ENCODE measurements at regions not wholly inside any gene's neighbourhood (a gene's known extent, or its start where the extent isn't known, plus 50 kb on each side); places are given as distances from the start of the nearest gene placed in this dataset.

DNA sequence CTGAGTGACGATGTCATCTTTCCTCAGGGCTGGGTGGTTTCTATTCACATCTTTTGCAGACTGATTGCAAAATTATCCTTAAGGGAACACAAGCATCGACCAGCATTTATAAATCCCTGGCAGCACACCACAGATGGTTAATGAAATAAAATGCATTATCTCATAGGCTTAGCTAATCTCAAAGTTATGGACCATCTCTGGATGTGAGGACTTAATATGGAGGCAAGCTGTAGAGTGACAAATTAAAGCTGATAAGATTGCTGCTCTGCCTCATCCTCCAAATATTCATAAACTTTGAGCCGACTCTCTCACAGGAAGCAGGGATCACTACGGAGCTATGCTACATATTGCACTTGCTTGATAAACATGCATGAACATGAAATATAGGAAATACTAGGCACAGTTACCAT, 663.2 kb upstream of the RGMB start:
- Histone ChIP-seq H3K27me3 (ENCODE audit: control insufficient read depth, insufficient read depth, low read length) (no peaks in the 10 kb centered on the region), H3K9me3 (ENCODE audit: control insufficient read depth, insufficient read depth, low read length) (no peaks in the 10 kb centered on the region; the same call in 1 of the 2 replicates), H3K27ac (ENCODE audit: low read length) (no peak overlapping the region), H3K4me1 (ENCODE audit: control insufficient read depth, insufficient read depth, low read length) (no peaks in the 10 kb centered on the region), H3K36me3 (ENCODE audit: control insufficient read depth, insufficient read depth, low read length) (no peaks in the 10 kb centered on the region), H3K4me3 (ENCODE audit: low read length) (no peak overlapping the region)
- DNase-seq (ENCODE audit: low read depth, low spot score) = no peak
- WGBS (ENCODE audit: insufficient coverage, insufficient read length) = no CpG with 5 or more reads among the region's 4 CpGs

DNA sequence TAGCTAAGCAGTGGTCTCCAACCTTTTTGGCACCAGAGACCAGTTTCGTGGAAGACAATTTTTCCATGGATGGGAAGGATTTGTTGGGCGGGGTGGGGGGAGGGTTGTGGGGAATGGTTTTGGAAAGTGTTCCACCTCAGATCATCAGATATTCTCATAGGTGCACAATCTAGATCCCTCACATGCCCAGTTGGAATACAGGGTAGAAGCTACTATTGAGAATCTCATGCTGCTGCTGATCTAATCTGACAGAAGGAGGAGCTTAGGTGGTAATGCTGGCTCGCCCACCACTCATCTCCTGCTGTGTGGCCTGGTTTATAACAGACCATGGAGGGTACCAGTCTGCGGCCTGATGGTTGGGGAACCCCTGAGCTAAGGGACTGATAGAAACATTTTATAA, 662.7 kb upstream of the RGMB start:
- Histone ChIP-seq H3K4me3 (ENCODE audit: low read length) (no peak overlapping the region), H3K9me3 (ENCODE audit: control insufficient read depth, insufficient read depth, low read length) (no peaks in the 10 kb centered on the region; the same call in 1 of the 2 replicates), H3K36me3 (ENCODE audit: control insufficient read depth, insufficient read depth, low read length) (no peaks in the 10 kb centered on the region), H3K27me3 (ENCODE audit: control insufficient read depth, insufficient read depth, low read length) (no peaks in the 10 kb centered on the region), H3K27ac (ENCODE audit: low read length) (no peak overlapping the region), H3K4me1 (ENCODE audit: control insufficient read depth, insufficient read depth, low read length) (no peaks in the 10 kb centered on the region)
- DNase-seq (ENCODE audit: low read depth, low spot score) = no peak
- no CpG with 5 or more reads among the region's 4 CpGs for WGBS (ENCODE audit: insufficient coverage, insufficient read length)

GRCh38 chr5:98111686-98112085, 661.8 kb upstream of the RGMB start:
- Histone ChIP-seq H3K27me3 (ENCODE audit: control insufficient read depth, insufficient read depth, low read length) (no peaks in the 10 kb centered on the region), H3K27ac (ENCODE audit: low read length) (no peak overlapping the region), H3K4me3 (ENCODE audit: low read length) (no peak overlapping the region), H3K36me3 (ENCODE audit: control insufficient read depth, insufficient read depth, low read length) (no peaks in the 10 kb centered on the region), H3K9me3 (ENCODE audit: control insufficient read depth, insufficient read depth, low read length) (no peaks in the 10 kb centered on the region; the same call in 1 of the 2 replicates), H3K4me1 (ENCODE audit: control insufficient read depth, insufficient read depth, low read length) (no peaks in the 10 kb centered on the region)
- DNase-seq (ENCODE audit: low read depth, low spot score) = no peak

DNA sequence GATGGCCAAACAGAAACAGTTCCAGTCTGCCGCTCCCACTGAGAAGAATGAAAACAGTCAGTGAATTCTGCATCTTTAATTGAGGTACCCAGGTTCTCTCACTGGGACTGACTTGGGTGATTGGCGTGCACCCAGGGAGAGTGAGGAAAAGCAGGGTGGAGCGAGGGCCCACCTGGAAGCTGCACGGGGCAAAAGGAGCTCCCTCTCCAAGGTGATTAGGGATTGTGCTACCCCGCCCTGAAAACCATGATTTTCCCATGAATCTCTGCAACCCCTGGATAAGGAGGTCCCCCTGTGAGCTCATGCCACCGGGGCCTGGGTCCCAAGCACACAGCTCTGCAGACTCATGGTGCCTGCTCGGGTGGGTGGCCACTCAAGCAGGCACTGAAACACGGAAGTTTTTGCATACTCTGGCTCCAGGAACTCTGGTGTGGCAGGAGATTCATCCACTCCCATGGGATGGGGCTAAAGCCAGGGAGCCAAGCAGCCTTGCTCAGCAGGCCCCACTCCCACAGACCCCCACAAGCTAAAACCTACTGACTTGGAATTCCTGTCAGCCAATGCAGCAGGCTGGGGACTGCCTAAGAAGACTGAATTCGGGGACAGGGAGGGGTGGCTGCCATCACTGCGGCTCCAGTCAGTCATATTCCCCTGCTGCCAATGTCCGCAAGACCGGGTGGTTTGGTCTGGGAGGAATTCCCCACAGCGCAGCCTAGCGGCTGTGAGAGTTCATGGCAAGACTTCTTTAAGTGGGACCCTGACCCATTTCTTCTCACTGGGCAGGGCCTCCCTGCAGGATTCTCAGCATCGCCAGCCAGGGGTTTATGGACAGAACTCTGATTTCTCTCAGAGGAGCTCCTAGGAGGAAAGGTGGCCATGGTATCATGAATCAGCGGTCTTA, 652.2 kb upstream of the RGMB start:
- DNase-seq (ENCODE audit: low read depth, low spot score) = no peak
- H3K27ac ChIP-seq (ENCODE audit: low read length) = no peak overlapping the region
- no peak overlapping the region for H3K4me3 ChIP-seq (ENCODE audit: low read length)
- no peaks in the 10 kb centered on the region for H3K4me1 ChIP-seq (ENCODE audit: control insufficient read depth, insufficient read depth, low read length)
- H3K27me3 ChIP-seq (ENCODE audit: control insufficient read depth, insufficient read depth, low read length) = no peaks in the 10 kb centered on the region
- no peaks in the 10 kb centered on the region for H3K36me3 ChIP-seq (ENCODE audit: control insufficient read depth, insufficient read depth, low read length)
- WGBS (ENCODE audit: insufficient coverage, insufficient read length) = no CpG with 5 or more reads among the region's 16 CpGs
- no peaks in the 10 kb centered on the region for H3K9me3 ChIP-seq (ENCODE audit: control insufficient read depth, insufficient read depth, low read length)

- H3K27me3 ChIP-seq (ENCODE audit: control insufficient read depth, insufficient read depth, low read length) = no peaks in the 10 kb centered on the region
- no peaks in the 10 kb centered on the region for H3K9me3 ChIP-seq (ENCODE audit: control insufficient read depth, insufficient read depth, low read length)
- no peak overlapping the region for H3K27ac ChIP-seq (ENCODE audit: low read length)
- no peak overlapping the region for H3K4me3 ChIP-seq (ENCODE audit: low read length)
- no peaks in the 10 kb centered on the region for H3K36me3 ChIP-seq (ENCODE audit: control insufficient read depth, insufficient read depth, low read length)
- WGBS (ENCODE audit: insufficient coverage, insufficient read length) = no CpG with 5 or more reads among the region's 2 CpGs
- H3K4me1 ChIP-seq (ENCODE audit: control insufficient read depth, insufficient read depth, low read length) = no peaks in the 10 kb centered on the region
- DNase-seq (ENCODE audit: low read depth, low spot score) = no peak
Observed at GRCh38 chr5:98128271-98128670, 645.2 kb upstream of the RGMB start.

- H3K27ac ChIP-seq (ENCODE audit: low read length) = no peak overlapping the region
- DNase-seq (ENCODE audit: low read depth, low spot score) = no peak
- no CpG with 5 or more reads among the region's 2 CpGs for whole genome bisulfite sequencing (ENCODE audit: insufficient coverage, insufficient read length)
- no peaks in the 10 kb centered on the region for H3K9me3 ChIP-seq (ENCODE audit: control insufficient read depth, insufficient read depth, low read length)
- no peak overlapping the region for H3K4me3 ChIP-seq (ENCODE audit: low read length)
- no peaks in the 10 kb centered on the region for H3K36me3 ChIP-seq (ENCODE audit: control insufficient read depth, insufficient read depth, low read length)
- no peaks in the 10 kb centered on the region for H3K4me1 ChIP-seq (ENCODE audit: control insufficient read depth, insufficient read depth, low read length)
- no peaks in the 10 kb centered on the region for H3K27me3 ChIP-seq (ENCODE audit: control insufficient read depth, insufficient read depth, low read length)
Observed at GRCh38 chr5:98128846-98129245, 644.6 kb upstream of the RGMB start.

DNA sequence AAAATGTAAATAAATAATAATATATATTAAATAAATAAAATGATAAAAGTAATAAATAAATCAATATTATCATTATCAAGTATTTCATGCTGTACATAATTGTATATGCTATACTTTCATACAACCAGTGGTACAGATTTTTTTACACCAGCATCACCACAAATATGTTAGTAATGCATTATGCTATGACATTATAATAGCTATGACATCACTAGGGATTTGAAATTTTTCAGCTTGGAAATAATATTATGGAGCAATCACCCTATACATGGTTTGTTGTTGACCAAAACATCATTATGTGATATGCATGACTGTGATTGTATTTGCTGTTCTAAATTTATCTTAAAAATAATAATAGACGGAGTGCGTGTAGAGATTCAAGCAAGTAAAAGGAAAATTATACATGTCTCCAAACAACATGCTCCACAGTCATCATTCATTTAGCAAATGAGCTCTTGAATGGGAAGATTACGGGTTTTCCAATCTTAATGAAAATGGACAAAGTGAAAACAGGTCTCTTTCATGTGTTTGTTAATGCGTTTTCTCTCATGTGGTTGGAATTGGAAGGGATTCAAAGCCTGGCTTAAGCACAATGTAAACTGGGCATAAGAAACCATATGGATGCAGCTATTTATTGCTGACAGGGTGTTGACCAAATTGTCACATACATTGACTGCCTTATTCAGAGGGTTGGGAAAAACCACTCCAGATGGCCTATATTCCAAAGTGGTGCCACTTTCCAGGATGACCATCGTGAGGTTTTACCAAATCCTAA, 643.0 kb upstream of the RGMB start:
- Histone ChIP-seq H3K4me3 (ENCODE audit: low read length) (no peak overlapping the region), H3K27me3 (ENCODE audit: control insufficient read depth, insufficient read depth, low read length) (no peaks in the 10 kb centered on the region), H3K36me3 (ENCODE audit: control insufficient read depth, insufficient read depth, low read length) (no peaks in the 10 kb centered on the region), H3K9me3 (ENCODE audit: control insufficient read depth, insufficient read depth, low read length) (no peaks in the 10 kb centered on the region), H3K27ac (ENCODE audit: low read length) (no peak overlapping the region), H3K4me1 (ENCODE audit: control insufficient read depth, insufficient read depth, low read length) (no peaks in the 10 kb centered on the region)
- DNase-seq (ENCODE audit: low read depth, low spot score) = no peak
- WGBS (ENCODE audit: insufficient coverage, insufficient read length) = no CpG with 5 or more reads among the region's 5 CpGs

- WGBS (ENCODE audit: insufficient coverage, insufficient read length) = no CpG with 5 or more reads among the region's 1 CpG
- Histone ChIP-seq H3K4me1 (ENCODE audit: control insufficient read depth, insufficient read depth, low read length) (no peaks in the 10 kb centered on the region), H3K9me3 (ENCODE audit: control insufficient read depth, insufficient read depth, low read length) (no peaks in the 10 kb centered on the region), H3K36me3 (ENCODE audit: control insufficient read depth, insufficient read depth, low read length) (no peaks in the 10 kb centered on the region), H3K27ac (ENCODE audit: low read length) (no peak overlapping the region), H3K27me3 (ENCODE audit: control insufficient read depth, insufficient read depth, low read length) (no peaks in the 10 kb centered on the region), H3K4me3 (ENCODE audit: low read length) (no peak overlapping the region)
- no peak for DNase-seq (ENCODE audit: low read depth, low spot score)
Observed at GRCh38 chr5:98144116-98144515, 629.3 kb upstream of the RGMB start.

GRCh38 chr5:98144710-98145109, 628.8 kb upstream of the RGMB start:
- Histone ChIP-seq H3K27me3 (ENCODE audit: control insufficient read depth, insufficient read depth, low read length) (no peaks in the 10 kb centered on the region), H3K9me3 (ENCODE audit: control insufficient read depth, insufficient read depth, low read length) (no peaks in the 10 kb centered on the region), H3K36me3 (ENCODE audit: control insufficient read depth, insufficient read depth, low read length) (no peaks in the 10 kb centered on the region), H3K4me1 (ENCODE audit: control insufficient read depth, insufficient read depth, low read length) (no peaks in the 10 kb centered on the region), H3K27ac (ENCODE audit: low read length) (no peak overlapping the region), H3K4me3 (ENCODE audit: low read length) (no peak overlapping the region)
- WGBS (ENCODE audit: insufficient coverage, insufficient read length) = no CpG with 5 or more reads among the region's 2 CpGs
- no peak for DNase-seq (ENCODE audit: low read depth, low spot score)

- Histone ChIP-seq H3K36me3 (ENCODE audit: control insufficient read depth, insufficient read depth, low read length) (no peaks in the 10 kb centered on the region), H3K4me1 (ENCODE audit: control insufficient read depth, insufficient read depth, low read length) (no peaks in the 10 kb centered on the region), H3K9me3 (ENCODE audit: control insufficient read depth, insufficient read depth, low read length) (no peaks in the 10 kb centered on the region), H3K27me3 (ENCODE audit: control insufficient read depth, insufficient read depth, low read length) (no peaks in the 10 kb centered on the region), H3K27ac (ENCODE audit: low read length) (no peak overlapping the region), H3K4me3 (ENCODE audit: low read length) (no peak overlapping the region)
- no peak for DNase-seq (ENCODE audit: low read depth, low spot score)
- no CpG with 5 or more reads among the region's 4 CpGs for WGBS (ENCODE audit: insufficient coverage, insufficient read length)
Observed at GRCh38 chr5:98157368-98157767, 616.1 kb upstream of the RGMB start.
